ENCODE measurements at regions not wholly inside any gene's neighbourhood (a gene's known extent, or its start where the extent isn't known, plus 50 kb on each side); places are given as distances from the start of the nearest gene placed in this dataset.

DNA sequence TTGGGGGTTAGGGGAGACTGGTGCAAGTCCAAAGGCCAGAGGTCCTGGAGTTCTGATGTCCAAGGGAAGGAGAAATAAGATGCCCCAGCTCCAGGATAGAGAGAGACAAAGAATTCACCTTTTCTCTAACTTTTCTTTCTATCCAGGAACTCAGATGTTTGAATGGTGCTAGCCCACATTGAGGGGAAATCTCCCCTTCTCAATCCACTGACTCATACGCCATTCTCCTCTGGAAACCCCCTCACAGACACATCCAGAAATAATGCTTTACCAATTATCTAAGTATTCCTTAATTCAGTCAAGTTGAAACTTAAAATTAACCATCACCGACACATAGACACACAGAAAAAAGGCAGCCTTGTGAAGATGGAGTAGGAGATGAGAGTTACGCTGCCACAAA is 1085.2 kb downstream of the NSUN3 start:
- H2BK120ac ChIP-seq (replicated peaks; ENCODE audit: low read depth, low read length), result no peak overlapping the region
- no peak overlapping the region for H3K18ac ChIP-seq (ENCODE audit: extremely low read depth, low read length)
- H3K27ac ChIP-seq (ENCODE audit: low read depth, low read length), result no peak overlapping the region
- WGBS, 2 experiments (ENCODE audit: extremely low coverage in 1 of 2, insufficient coverage in 1 of 2, insufficient read length in 1 of 2, insufficient replicate concordance in 2 of 2, low coverage in 1 of 2, low lambda C conversion rate in 2 of 2, missing lambda C conversion rate in 1 of 2), result 98% methylated on average over 3 of the region's 3 CpGs; no CpG with 5 or more reads in 1 of the 2 experiments
- ChIA-PET CTCF (ENCODE audit: partially characterized antibody) (interaction anchor here (0.6 kb wide), 1 partner anchor 579 kb away, joined by 6 read pairs; no protein-coding TSS in a partner anchor), POLR2A (ENCODE audit: partially characterized antibody) (no interaction called here)
- H3K9me3 ChIP-seq (ENCODE audit: insufficient read depth in 2 of 2, low read depth in 1 of 2, low read length in 1 of 2), result no peaks in the 10 kb centered on the region
- FAIRE-seq, result no peak
- H3K36me3 ChIP-seq (ENCODE audit: control insufficient read depth in 2 of 4, insufficient read depth in 4 of 4, low read length in 3 of 4), result no peaks in the 10 kb centered on the region
- no peak overlapping the region for H4K91ac ChIP-seq (replicated peaks; ENCODE audit: insufficient read length, low read length)
- H3K23ac ChIP-seq (ENCODE audit: insufficient read length), result no peak overlapping the region
- no peak overlapping the region for H2BK20ac ChIP-seq (ENCODE audit: low read length)
- DNase-seq (ENCODE audit: low read depth in 1 of 2, low spot score in 2 of 2), result no peak
- H2BK12ac ChIP-seq (ENCODE audit: low read depth, low read length), result no peak overlapping the region
- H3K14ac ChIP-seq (ENCODE audit: insufficient read length), result no peak overlapping the region
- H4K8ac ChIP-seq (ENCODE audit: extremely low read depth, insufficient read depth, low read length), result no peak overlapping the region
- H3K4me2 ChIP-seq (ENCODE audit: insufficient read depth in 1 of 2, low read depth in 2 of 2, low read length in 2 of 2), result no peak overlapping the region
- H3K4me1 ChIP-seq (replicated peaks in 1 of 4; ENCODE audit: control insufficient read depth in 3 of 4, insufficient read depth in 4 of 4, low read length in 3 of 4), result peaks cover 0 to 2% (median 0%) of the 10 kb centered on the region in 4 experiments; a peak in 2 of 7 replicates
- H3K4me3 ChIP-seq (ENCODE audit: extremely low read depth in 1 of 4, insufficient read depth in 2 of 4, low read depth in 3 of 4, low read length in 4 of 4), result no peak overlapping the region
- no peak overlapping the region for H2BK5ac ChIP-seq (ENCODE audit: low read depth, low read length)
- H3K23me2 ChIP-seq (ENCODE audit: low read depth, low read length), result no peaks in the 10 kb centered on the region
- no peak overlapping the region for H3K9ac ChIP-seq (replicated peaks in 1 of 4; ENCODE audit: extremely low read depth in 1 of 4, low read depth in 3 of 4, low read length in 3 of 4)
- H4K20me1 ChIP-seq (replicated peaks in 1 of 2; ENCODE audit: control insufficient read depth in 1 of 2, insufficient read depth in 2 of 2, low read length in 2 of 2), result no peaks in the 10 kb centered on the region
- H3K27me3 ChIP-seq (replicated peaks in 1 of 4; ENCODE audit: control insufficient read depth in 3 of 4, extremely low read depth in 1 of 4, insufficient read depth in 3 of 4, low read length in 3 of 4), result no peaks in the 10 kb centered on the region
- H4K5ac ChIP-seq (ENCODE audit: insufficient read length, low read depth, low read length), result no peak overlapping the region
- H2AK5ac ChIP-seq (ENCODE audit: low read depth, low read length), result no peak overlapping the region
- no peak overlapping the region for H3K4ac ChIP-seq (replicated peaks; ENCODE audit: insufficient read length, low read depth, low read length)
- no peaks in the 10 kb centered on the region for H3K79me2 ChIP-seq (ENCODE audit: control insufficient read depth in 1 of 2, insufficient read depth in 2 of 2, low read length in 2 of 2)
- no peak overlapping the region for H2BK15ac ChIP-seq (ENCODE audit: low read length)
- H3K79me1 ChIP-seq (ENCODE audit: low read depth, low read length), result no peaks in the 10 kb centered on the region
- peak overlapping the region; percentile 18; the same call in 1 of the 2 replicates for H2AFZ ChIP-seq (ENCODE audit: low read length)
- no peak overlapping the region for H3K56ac ChIP-seq (replicated peaks; ENCODE audit: insufficient read length, low read depth, low read length)
- TF ChIP-seq TCF12 (IDR thresholded peaks at IDR 0.05; ENCODE audit: low read depth, low read length), result no peak
- TF ChIP-seq SP2 (IDR thresholded peaks at IDR 0.05; ENCODE audit: low read length), result no peak
- TF ChIP-seq JUN (IDR thresholded peaks at IDR 0.05; ENCODE audit: low read depth, low read length), result no peak
- TF ChIP-seq NRF1 (IDR thresholded peaks at IDR 0.05; ENCODE audit: low read depth, low read length), result no peak
- no peak for TF ChIP-seq RAD21 (IDR thresholded peaks at IDR 0.05 in 1 of 2, conservative IDR thresholded peaks at IDR 0.05 in 1 of 2; ENCODE audit: low read depth in 2 of 2, low read length in 2 of 2)
- TF ChIP-seq CREB1 (IDR thresholded peaks at IDR 0.05), result no peak
- TF ChIP-seq SUZ12 (IDR thresholded peaks at IDR 0.05; ENCODE audit: low read length), result no peak
- TF ChIP-seq, protein P1, sequence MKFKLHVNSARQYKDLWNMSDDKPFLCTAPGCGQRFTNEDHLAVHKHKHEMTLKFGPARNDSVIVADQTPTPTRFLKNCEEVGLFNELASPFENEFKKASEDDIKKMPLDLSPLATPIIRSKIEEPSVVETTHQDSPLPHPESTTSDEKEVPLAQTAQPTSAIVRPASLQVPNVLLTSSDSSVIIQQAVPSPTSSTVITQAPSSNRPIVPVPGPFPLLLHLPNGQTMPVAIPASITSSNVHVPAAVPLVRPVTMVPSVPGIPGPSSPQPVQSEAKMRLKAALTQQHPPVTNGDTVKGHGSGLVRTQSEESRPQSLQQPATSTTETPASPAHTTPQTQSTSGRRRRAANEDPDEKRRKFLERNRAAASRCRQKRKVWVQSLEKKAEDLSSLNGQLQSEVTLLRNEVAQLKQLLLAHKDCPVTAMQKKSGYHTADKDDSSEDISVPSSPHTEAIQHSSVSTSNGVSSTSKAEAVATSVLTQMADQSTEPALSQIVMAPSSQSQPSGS (IDR thresholded peaks at IDR 0.05; ENCODE audit: low read length), result no peak
- TF ChIP-seq, protein P2, sequence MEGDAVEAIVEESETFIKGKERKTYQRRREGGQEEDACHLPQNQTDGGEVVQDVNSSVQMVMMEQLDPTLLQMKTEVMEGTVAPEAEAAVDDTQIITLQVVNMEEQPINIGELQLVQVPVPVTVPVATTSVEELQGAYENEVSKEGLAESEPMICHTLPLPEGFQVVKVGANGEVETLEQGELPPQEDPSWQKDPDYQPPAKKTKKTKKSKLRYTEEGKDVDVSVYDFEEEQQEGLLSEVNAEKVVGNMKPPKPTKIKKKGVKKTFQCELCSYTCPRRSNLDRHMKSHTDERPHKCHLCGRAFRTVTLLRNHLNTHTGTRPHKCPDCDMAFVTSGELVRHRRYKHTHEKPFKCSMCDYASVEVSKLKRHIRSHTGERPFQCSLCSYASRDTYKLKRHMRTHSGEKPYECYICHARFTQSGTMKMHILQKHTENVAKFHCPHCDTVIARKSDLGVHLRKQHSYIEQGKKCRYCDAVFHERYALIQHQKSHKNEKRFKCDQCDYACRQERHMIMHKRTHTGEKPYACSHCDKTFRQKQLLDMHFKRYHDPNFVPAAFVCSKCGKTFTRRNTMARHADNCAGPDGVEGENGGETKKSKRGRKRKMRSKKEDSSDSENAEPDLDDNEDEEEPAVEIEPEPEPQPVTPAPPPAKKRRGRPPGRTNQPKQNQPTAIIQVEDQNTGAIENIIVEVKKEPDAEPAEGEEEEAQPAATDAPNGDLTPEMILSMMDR (IDR thresholded peaks at IDR 0.05; ENCODE audit: control extremely low read depth in 1 of 3, insufficient read depth in 1 of 3, low read depth in 1 of 3, low read length in 3 of 3), result no peak
- TF ChIP-seq POU5F1 (IDR thresholded peaks at IDR 0.05; ENCODE audit: low read depth, low read length), result no peak
- TF ChIP-seq RXRA (IDR thresholded peaks at IDR 0.05; ENCODE audit: insufficient read depth, low read depth, low read length), result no peak

Measured in H1 (cell line).